ENCODE measurements at regions not wholly inside any gene's neighbourhood (a gene's known extent, or its start where the extent isn't known, plus 50 kb on each side); places are given as distances from the start of the nearest gene placed in this dataset.

DNA sequence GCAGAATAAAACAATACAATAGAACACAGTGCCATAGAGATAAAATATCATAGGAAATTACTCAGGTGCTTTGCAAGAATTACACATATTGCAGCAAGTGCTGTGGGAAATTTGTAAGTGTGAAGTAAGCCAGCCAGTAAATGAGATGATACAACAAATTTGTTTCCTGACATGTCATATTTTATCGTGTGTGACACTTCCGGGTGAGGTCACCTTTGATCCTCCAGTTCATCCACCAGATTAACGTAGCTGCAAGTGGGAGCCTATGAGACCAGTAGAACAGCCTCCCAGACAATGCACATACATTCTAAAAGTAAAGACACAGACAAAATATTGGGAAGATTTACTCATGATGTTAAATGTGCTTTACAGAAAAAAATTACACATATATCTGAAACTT, 72.2 kb downstream of the PRDM9 start:
- TF ChIP-seq, protein P1, sequence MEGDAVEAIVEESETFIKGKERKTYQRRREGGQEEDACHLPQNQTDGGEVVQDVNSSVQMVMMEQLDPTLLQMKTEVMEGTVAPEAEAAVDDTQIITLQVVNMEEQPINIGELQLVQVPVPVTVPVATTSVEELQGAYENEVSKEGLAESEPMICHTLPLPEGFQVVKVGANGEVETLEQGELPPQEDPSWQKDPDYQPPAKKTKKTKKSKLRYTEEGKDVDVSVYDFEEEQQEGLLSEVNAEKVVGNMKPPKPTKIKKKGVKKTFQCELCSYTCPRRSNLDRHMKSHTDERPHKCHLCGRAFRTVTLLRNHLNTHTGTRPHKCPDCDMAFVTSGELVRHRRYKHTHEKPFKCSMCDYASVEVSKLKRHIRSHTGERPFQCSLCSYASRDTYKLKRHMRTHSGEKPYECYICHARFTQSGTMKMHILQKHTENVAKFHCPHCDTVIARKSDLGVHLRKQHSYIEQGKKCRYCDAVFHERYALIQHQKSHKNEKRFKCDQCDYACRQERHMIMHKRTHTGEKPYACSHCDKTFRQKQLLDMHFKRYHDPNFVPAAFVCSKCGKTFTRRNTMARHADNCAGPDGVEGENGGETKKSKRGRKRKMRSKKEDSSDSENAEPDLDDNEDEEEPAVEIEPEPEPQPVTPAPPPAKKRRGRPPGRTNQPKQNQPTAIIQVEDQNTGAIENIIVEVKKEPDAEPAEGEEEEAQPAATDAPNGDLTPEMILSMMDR (conservative IDR thresholded peaks at IDR 0.05; ENCODE audit: low read depth, low read length): no peak
- no peak for DNase-seq (ENCODE audit: low read depth)

DNA sequence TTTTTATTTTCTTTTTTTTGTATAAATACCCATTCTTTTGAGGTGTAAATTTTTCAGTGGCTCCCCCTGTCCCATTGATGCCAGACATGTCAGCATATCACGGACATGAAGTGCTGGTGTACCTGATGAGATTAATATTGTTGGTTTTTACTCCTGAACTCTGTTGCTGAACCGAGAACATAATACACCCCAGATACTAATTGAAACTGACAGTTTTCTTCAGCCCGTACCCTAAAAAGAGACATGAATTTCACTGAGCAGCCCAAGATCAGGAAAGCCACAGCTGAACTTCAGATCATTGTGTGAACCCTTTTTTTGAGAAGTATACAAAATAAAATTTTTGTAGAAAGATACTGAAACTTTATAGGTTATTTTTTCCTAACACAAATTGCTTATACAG, 75.7 kb downstream of the PRDM9 start:
- no peak for DNase-seq (ENCODE audit: low read depth)
- H3K4me3 ChIP-seq (ENCODE audit: low read length): no peak overlapping the region
- TF ChIP-seq, protein P1 (conservative IDR thresholded peaks at IDR 0.05; ENCODE audit: low read depth, low read length): no peak

More for the DNA sequence above, 72.2 kb downstream of the PRDM9 start:
- no peak overlapping the region for H3K4me3 ChIP-seq (ENCODE audit: low read length)

DNA sequence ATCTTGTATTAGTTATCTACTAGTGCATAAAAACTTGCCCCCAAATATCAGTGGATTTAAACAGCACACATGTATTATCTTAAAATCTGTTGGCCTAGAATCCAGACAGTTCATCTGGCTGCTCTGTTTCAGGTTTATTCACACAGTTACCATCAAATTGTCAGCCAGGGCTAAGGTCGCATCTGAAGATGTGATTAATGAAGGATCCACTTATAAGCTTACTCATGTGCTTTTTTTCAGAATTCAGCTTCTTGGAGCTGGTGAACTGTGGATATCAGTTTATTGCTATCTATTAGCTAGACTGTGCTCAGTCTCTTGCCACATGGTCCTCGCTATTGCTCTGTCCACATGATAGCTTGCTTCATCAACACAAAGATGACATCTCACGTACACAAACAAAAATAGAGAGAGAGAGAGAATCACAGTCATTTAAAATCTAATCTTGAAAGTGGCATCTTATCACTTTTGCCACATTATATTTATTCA, 81.5 kb downstream of the PRDM9 start:
- no peak overlapping the region for H3K4me3 ChIP-seq (ENCODE audit: low read length)
- DNase-seq (ENCODE audit: low read depth): no peak
- TF ChIP-seq, protein P1 (conservative IDR thresholded peaks at IDR 0.05; ENCODE audit: low read depth, low read length): no peak

DNA sequence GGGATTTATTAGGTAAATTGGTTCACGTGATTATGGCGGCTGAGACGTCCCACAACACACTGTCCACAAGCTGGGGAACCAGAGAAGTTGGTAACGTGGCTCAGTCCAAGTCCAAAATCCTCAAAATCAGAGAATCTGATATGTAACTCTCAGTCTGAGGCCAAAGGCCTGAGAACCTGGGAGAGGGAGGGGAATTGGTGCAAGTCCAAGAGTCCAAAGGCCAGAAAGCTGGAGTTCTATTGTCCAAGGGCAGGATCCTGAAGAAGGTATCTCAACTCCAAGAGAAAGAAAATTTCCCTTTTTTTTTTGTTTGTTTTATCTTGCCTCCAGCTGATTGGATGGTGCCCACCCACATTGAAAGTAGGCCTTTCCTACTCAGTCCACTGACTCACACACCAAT, 83.8 kb downstream of the PRDM9 start:
- DNase-seq (ENCODE audit: low read depth): no peak
- TF ChIP-seq, protein P1 (conservative IDR thresholded peaks at IDR 0.05; ENCODE audit: low read depth, low read length): no peak
- H3K4me3 ChIP-seq (ENCODE audit: low read length): no peak overlapping the region

DNA sequence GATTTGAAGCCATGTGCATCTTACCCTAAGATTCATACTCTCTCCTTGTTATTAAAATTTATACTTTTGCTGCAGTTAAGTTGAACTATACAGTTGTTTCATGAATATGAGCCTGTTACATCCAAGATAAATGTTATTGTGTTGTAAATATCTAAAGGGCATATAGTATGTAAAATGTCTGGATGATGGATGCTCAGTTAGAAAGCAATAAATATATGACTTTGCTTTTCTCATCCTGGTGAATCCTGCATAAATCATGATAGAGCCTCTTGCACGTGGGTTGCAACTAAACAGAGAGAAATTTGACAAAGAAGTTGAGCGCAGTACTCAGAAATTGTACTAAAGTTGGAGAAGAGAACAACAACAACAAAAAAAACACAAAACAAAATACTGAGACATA, 99.5 kb downstream of the PRDM9 start:
- no peak overlapping the region for H3K4me3 ChIP-seq (ENCODE audit: low read length)
- no peak for DNase-seq (ENCODE audit: low read depth)
- TF ChIP-seq, protein P1 (conservative IDR thresholded peaks at IDR 0.05; ENCODE audit: low read depth, low read length): no peak

DNA sequence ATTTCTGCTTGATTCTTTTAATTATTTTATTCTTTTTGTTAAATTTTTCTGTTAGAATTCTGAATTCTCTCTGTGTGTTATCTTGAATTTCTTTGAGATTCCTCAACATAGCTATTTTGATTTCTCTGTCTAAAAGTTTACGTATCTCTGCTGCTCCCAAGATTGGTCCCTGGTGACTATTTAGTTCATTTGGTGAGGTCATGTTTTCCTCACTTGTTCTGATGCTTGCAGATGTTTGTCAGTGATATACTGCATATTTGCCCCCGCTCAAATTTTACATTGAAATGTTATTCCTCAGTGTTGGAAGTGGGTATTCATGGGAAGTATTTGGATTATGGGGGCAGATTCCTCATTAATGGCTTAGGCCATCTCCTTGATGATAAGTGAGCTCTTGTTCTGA, 105.3 kb downstream of the PRDM9 start:
- TF ChIP-seq, protein P1 (conservative IDR thresholded peaks at IDR 0.05; ENCODE audit: low read depth, low read length): no peak
- DNase-seq (ENCODE audit: low read depth): no peak
- H3K4me3 ChIP-seq (ENCODE audit: low read length): no peak overlapping the region

DNA sequence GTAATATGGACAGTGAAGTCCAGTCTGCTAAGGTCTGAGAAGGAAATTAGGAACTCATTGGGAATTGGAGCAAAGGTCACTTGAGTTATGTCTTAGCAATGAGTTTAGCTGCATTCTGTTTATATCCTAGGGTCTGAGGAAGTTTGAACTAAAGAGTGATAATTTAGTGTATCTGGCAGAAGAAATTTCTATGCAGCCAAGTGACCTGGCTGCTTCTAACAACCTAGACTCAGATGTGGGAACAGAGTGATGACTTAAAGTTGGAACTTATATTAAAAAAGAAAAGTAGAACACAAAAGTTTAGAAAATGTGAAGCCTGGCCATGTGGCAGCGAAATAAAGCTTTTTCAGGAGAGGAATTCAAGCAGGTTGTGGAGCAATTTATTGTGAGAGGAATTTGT, 106.2 kb downstream of the PRDM9 start:
- TF ChIP-seq, protein P1 (conservative IDR thresholded peaks at IDR 0.05; ENCODE audit: low read depth, low read length): no peak
- DNase-seq (ENCODE audit: low read depth): no peak
- H3K4me3 ChIP-seq (ENCODE audit: low read length): no peak overlapping the region

Measured in retinal pigment epithelial cell (primary cell).